Hematopoietic multipotent progenitor cell treated with erythropoietin and hydrocortisone succinate and interleukin-3 and kit ligand, for 4 days (in vitro differentiated cells): ENCODE measurements at regions not wholly inside any gene's neighbourhood (a gene's known extent, or its start where the extent isn't known, plus 50 kb on each side); places are given as distances from the start of the nearest gene placed in this dataset.

Source experiments
- DNase-seq: peaks from one replicate; pipeline ENCODE4 v3.0.0-alpha.2; 2015

- DNase-seq = no peak
Observed at GRCh38 chr1:192038567-192038966, 119.7 kb upstream of the RGS18 start.

DNA sequence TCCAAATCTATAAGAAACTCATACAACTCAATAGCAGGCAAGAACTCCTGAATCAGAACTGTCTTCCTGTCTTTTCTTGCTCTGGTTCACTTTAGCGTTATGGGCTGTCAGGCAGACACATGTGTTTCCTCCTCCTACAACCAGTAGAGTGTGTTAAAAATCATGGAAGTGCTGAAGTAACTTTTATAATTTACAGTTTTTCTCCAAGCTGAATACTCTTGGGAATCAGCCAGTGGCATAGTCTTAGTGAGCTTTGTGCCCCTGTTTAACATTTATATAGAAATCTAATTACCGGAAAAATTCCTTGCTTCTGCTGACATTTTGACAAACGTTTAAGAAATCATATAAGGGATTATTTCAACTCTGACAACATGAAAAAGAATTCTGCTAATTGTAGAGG, 113.1 kb upstream of the RGS18 start:
- DNase-seq = peak; percentile 25

DNA sequence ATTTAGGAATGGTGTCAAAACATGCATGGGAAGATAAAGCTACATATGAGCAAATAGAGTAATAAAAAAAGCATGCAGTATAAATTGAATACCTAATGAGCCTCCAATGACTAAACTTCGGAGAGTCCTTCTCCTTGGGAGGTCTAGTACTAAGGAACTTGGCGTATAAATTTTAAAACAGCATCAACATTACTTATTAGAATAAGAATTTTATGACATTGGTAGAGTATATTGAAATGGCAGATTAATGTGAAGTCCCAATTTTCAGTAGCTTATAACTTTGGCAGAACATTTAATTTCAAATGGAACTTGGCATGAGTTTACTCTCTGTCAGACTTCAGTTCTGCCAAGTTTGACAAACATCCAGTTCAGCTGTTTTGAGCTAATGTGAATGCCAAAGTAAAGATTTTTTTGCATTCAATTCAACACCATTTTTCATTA, 104.7 kb upstream of the RGS18 start:
- DNase-seq = no peak

- DNase-seq = no peak
Observed at GRCh38 chr1:192057766-192058165, 100.5 kb upstream of the RGS18 start.

DNA sequence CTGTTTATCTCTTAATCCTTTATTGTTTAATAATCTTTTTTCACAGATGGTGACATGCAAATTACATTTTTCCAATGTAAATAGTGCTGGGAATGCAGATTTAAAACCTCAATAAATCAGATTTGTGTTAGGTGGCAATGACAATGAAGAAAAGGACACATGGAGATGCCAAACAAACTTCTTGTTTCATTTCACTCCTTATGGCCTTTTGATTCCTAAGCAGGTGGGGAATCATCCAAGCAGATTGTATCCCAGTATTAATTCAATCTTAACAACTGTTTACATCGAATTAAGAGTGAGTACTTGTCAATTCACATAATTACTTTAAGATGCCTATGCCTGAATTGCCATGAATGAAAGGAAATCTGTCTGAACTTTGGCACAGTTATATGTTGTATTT, 98.9 kb upstream of the RGS18 start:
- no peak for DNase-seq

DNA sequence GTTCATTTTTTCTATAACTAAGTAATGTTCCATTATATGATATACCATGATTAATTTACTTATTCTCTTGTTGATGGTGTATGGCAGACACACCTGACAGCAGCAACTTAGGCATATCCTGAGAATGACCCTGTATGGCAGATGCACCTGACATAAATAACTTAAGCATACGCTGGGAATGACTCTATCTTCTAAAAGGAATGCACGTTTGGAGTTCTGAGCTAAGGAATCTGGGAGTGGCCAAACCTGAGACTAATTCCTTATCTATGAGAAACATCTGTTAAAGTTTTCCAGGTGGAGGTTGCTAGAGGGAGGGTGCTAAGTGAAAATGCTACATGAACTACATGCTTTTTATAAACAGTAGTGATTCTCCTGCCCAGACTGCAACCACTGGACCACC, 96.7 kb upstream of the RGS18 start:
- DNase-seq = no peak

DNA sequence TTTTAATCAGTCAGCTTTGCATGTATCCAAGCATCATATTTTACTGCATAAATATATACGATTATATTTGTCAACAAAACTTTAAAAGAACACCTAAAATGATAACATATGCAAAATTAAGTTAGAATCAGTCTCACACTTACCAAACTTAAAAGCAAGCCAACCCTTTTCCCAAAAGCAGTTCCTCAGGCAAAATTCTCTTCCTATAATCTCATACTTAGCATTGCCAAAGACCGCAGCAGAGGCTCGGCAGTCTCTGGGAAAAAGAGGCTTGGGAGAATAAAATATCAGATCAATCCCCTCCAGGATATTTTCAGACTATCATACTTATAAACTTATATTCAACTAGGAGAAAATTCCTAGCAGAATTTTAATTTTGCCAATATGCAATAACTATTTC, 93.2 kb upstream of the RGS18 start:
- no peak for DNase-seq

GRCh38 chr1:192066202-192066601, 92.1 kb upstream of the RGS18 start:
- no peak for DNase-seq

DNA sequence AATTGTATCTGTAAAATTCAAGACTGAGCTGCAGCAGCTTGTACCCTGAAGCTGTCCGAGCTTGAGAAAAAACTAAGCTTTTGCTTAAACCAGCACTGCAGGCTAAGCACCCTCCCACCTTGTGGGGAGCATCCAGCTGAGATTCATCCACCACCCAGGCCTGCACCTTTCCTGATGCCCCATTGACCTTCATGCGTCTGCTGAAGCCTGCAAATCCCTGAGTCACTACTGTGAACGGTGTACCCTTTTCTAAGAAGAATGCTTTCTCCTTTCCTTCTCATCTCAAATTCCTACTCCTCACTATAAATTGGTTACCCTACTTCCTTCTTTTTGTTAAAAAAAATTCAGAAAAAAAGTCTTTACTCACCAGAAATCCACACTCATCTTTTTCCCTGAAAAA, 90.9 kb upstream of the RGS18 start:
- no peak for DNase-seq

- no peak for DNase-seq
Observed at GRCh38 chr1:192070213-192070612, 88.0 kb upstream of the RGS18 start.

- DNase-seq = no peak
Observed at GRCh38 chr1:192080684-192081083, 77.6 kb upstream of the RGS18 start.

DNA sequence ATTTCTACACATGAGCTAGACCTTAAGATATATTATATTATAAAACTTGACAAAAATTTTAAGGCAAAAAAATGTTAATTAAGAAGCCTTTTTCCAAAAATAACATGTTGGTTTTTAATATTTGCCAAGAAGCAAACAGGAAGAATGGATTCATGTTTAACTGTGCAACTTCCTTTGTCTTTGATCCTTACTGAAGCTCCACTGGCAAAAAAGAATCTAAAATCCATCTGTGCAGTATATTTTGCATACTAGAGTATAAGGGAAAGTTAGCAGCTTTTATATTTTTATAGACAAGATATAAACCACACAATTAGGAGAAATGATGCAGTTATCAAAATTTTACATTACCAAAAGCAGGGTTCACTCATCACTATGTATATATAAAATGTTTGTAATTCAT, 76.9 kb upstream of the RGS18 start:
- no peak for DNase-seq

DNA sequence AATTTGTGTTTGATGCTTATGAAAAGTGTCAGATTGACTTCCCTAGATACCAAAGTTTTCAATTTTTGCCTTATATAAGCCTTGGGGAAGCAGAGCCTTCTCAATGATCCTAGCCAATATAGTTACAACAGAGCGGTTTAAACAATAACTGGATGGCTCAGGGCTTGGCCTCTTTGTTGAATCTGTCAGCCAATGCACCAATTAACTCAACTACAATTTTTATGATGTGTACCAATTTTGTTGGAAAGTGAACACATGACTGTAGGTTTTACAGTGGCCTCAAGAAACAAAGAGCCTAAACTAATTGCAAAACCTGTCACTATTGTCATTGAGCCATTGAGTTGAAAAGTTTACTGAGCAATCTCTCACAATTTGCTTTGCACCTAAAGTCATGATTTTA, 71.6 kb upstream of the RGS18 start:
- DNase-seq = no peak

- DNase-seq = no peak
Observed at GRCh38 chr1:192087334-192087733, 70.9 kb upstream of the RGS18 start.

DNA sequence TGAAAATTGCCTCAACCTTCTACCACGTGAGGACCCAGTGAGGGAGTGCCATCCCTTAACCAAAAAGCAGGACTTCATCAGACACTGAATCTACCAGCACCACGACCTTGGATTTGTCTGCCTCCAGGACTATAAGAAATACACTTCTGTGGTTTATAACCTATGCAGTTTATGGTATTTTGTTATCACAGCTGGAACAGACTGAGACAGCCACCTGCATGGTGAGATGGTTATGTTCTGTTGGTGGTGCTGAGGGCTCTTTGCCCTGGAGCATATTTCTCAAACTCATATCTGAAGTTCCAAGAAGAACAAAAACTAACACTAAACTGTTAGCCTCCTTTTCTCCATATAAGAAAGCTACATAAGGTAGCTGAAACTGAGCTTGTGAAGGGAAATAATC, 69.8 kb upstream of the RGS18 start:
- DNase-seq = no peak

DNA sequence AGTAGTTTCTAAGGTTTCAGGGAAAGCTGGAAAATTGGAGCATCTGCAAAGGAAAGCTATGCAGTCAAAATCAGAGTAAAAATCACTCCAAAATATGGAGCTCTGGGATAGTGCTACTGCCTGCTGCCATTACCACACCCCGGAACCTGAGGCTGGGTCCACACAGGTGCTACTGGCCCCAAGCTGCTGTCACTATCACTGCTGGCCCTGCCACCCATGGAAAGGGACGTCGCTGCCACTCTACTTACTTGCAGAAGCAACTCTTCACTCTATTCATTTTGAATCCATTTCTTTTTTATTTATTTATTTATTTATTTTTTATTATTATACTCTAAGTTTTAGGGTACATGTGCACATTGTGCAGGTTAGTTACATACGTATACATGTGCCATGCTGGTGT, 60.3 kb upstream of the RGS18 start:
- DNase-seq = no peak

DNA sequence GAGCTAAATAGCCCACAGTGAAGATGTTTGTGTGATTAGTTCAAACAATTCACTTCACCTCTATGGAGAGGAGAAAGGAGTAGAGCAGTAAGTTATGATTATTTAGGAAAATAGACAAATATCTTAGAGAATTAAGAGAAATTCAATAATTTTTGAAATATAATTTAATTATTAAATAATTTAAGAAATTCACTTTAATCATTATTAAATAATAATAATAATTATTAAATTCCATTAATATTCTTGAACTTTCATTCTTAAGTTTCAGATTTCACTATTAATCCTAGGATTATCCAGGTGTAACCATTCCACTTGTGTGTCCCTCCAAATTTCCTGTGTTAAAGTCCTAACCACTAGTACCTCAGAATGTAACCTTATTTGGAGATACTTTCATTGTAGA, 58.9 kb upstream of the RGS18 start:
- DNase-seq = no peak

- DNase-seq = no peak
Observed at GRCh38 chr1:192100686-192101468, 57.4 kb upstream of the RGS18 start.

DNA sequence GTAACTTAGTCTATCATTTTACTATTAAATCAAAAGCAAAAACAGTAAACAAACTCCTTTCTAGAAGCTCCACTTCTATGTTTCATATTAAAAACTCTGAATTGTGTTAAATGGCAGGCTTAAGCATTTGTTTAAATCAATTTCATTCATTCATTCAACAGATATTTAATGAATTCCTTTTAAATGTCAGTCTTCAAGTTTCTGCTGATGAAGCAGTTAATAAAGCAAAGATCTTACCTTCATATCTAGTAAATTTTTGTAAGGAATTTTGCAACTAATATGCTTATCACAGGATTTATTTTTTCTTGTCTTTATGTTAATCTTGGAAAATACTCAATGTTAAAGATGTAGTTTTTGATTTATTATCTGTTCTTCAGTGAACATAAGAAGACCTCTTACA, 54.1 kb upstream of the RGS18 start:
- no peak for DNase-seq

DNA sequence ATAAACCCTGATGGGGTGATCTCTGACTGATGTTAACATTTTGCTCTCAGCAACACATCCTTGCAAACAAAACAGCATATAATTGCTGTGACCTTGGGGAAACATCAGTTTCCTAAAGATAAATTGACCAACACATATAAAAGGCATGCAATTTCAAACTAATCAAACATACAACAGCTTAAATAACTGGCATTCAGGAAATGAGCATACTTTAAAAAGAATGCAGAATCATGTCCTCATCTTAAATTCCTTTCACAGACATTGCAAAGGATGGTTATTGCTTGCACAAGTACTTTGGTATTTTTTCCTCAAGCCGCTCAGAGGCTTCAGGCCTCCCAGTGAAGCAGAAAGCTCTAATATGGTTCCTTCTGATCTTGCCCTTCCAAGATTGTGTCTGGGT, 53.4 kb upstream of the RGS18 start:
- peak; percentile 44 for DNase-seq

GRCh38 chr1:192108161-192108560, 50.1 kb upstream of the RGS18 start:
- peak; percentile 94 for DNase-seq
